Karpas-422 (cell line): ENCODE measurements at regions not wholly inside any gene's neighbourhood (a gene's known extent, or its start where the extent isn't known, plus 50 kb on each side); places are given as distances from the start of the nearest gene placed in this dataset.

Source experiments
- DNase-seq: peaks from one replicate; pipeline ENCODE4 v3.0.0-alpha.2; 2015
- H2AFZ ChIP-seq: fragments of 200-600 bp; sonication (generic); 2 replicates; pipeline ENCODE4 v1.6.1; 2014; ENCODE audit warnings: antibody characterized with exemption, low read length, mixed read lengths
- H3K27ac ChIP-seq: fragments of 200-600 bp; sonication (generic); 2 replicates; pipeline ENCODE4 v1.5.1; 2014; ENCODE audit warnings: mild to moderate bottlenecking, low read length, moderate library complexity
- H3K27me3 ChIP-seq: fragments of 200-600 bp; sonication (generic); 2 replicates; pipeline ENCODE4 v1.6.1; 2014; ENCODE audit warnings: low read length, mixed read lengths
- H3K36me3 ChIP-seq: fragments of 200-600 bp; sonication (generic); 2 replicates; pipeline ENCODE4 v1.6.1; 2014; ENCODE audit warnings: low read length, mixed read lengths; ENCODE audit not compliant: insufficient read depth
- H3K4me1 ChIP-seq: fragments of 200-600 bp; sonication (generic); 2 replicates; pipeline ENCODE4 v1.6.1; 2014; ENCODE audit warnings: mild to moderate bottlenecking, low read length, mixed read lengths
- H3K4me2 ChIP-seq: fragments of 200-600 bp; sonication (generic); 2 replicates; pipeline ENCODE4 v1.6.1; 2014; ENCODE audit warnings: low read length, low read depth, mild to moderate bottlenecking; ENCODE audit not compliant: poor library complexity, severe bottlenecking
- H3K4me3 ChIP-seq: fragments of 200-600 bp; sonication (generic); 2 replicates; pipeline ENCODE4 v1.5.1; 2014; ENCODE audit warnings: mild to moderate bottlenecking, antibody characterized with exemption, low read length, mixed read lengths
- H3K79me2 ChIP-seq: fragments of 200-600 bp; sonication (generic); 2 replicates; pipeline ENCODE4 v1.6.1; 2014; ENCODE audit warnings: mild to moderate bottlenecking, low read length, mixed read lengths
- H3K9ac ChIP-seq: fragments of 200-600 bp; sonication (generic); 2 replicates; pipeline ENCODE4 v1.6.0; 2014; ENCODE audit warnings: low read length
- H3K9me2 ChIP-seq: fragments of 200-600 bp; sonication (generic), shearing (Covaris generic); replicated peaks from 2 replicates; pipeline ENCODE4 v1.6.0; 2014; ENCODE audit warnings: mild to moderate bottlenecking, low read length, moderate library complexity; ENCODE audit not compliant: insufficient read depth
- H3K9me3 ChIP-seq: fragments of 300-700, 200-600 bp; sonication (generic); 2 replicates; pipeline ENCODE4 v1.6.1; 2014; ENCODE audit warnings: low read length, mixed read lengths
- H4K20me1 ChIP-seq: fragments of 200-600 bp; sonication (generic); 2 replicates; pipeline ENCODE4 v1.6.1; 2014; ENCODE audit warnings: mild to moderate bottlenecking, antibody characterized with exemption, low read length, low read depth; ENCODE audit not compliant: insufficient read depth

- no peak for DNase-seq
- no peak overlapping the region for H3K4me2 ChIP-seq
These were observed 95.3 kb upstream of the MAN1A1 start for GRCh38 chr6:119444642-119445557.

GRCh38 chr6:119443993-119444641, 94.6 kb upstream of the MAN1A1 start:
- Histone ChIP-seq H3K4me2 (no peak overlapping the region), H3K4me3 (no peak overlapping the region), H3K27me3 (no peaks in the 10 kb centered on the region), H3K27ac (no peak overlapping the region), H3K79me2 (no peaks in the 10 kb centered on the region), H4K20me1 (no peaks in the 10 kb centered on the region), H3K4me1 (no peaks in the 10 kb centered on the region), H3K9me3 (no peaks in the 10 kb centered on the region), H3K9ac (no peak overlapping the region), H2AFZ (no peak overlapping the region), H3K36me3 (no peaks in the 10 kb centered on the region), H3K9me2 (no peaks in the 10 kb centered on the region)
- no peak for DNase-seq

More at GRCh38 chr6:119444642-119445557, 95.3 kb upstream of the MAN1A1 start:
- Histone ChIP-seq H3K9me3 (no peaks in the 10 kb centered on the region), H3K9ac (no peak overlapping the region), H3K27ac (no peak overlapping the region), H2AFZ (no peak overlapping the region), H3K36me3 (no peaks in the 10 kb centered on the region), H3K4me1 (no peaks in the 10 kb centered on the region), H3K79me2 (no peaks in the 10 kb centered on the region), H3K27me3 (no peaks in the 10 kb centered on the region), H3K4me3 (no peak overlapping the region), H4K20me1 (no peaks in the 10 kb centered on the region), H3K9me2 (no peaks in the 10 kb centered on the region)

DNA sequence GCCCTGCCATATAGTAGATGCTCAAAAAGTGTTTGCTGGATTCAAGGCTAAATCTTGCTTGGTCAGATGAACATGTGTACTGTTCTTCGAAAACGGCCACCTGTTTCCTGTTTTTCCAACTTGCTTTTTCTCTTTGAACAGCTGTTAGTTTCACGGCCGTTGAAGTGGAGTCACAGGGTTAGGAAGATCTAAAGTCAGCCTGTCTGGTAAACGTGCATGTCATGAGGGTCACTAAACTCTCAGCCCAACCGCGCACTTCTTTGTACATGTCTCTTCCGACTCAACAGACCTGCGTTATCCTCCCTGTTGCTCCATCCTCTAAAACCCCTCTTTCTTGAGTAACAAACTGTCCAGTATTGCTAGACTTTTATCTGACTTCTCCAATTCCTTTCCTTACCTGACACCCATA, 93.2 kb upstream of the MAN1A1 start:
- H3K36me3 ChIP-seq = no peaks in the 10 kb centered on the region
- no peak overlapping the region for H2AFZ ChIP-seq
- H3K79me2 ChIP-seq = no peaks in the 10 kb centered on the region
- no peak overlapping the region for H3K9ac ChIP-seq
- DNase-seq = no peak
- no peaks in the 10 kb centered on the region for H3K4me1 ChIP-seq
- H3K27me3 ChIP-seq = no peaks in the 10 kb centered on the region
- H4K20me1 ChIP-seq = no peaks in the 10 kb centered on the region
- no peak overlapping the region for H3K4me2 ChIP-seq
- H3K27ac ChIP-seq = no peak overlapping the region
- H3K9me2 ChIP-seq = no peaks in the 10 kb centered on the region
- no peak overlapping the region for H3K4me3 ChIP-seq
- no peaks in the 10 kb centered on the region for H3K9me3 ChIP-seq

DNA sequence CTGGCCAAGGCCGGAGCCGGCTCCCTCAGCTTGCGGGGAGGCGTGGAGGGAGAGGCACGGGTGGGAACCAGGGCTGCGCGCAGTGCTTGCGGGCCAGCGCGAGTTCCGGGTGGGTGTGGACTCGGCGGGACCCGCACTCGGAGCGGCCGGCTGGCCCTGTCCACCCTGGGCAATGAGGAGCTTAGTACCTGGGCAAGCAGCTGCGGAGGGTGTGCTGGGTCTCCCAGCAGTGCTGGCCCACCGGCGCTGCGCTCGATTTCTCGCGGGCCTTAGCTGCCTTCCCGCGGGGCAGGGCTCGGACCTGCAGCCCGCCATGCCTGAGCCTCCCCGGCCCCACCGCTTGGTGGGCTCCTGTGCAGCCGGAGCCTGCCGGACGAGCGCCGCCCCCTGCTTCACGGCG, 91.4 kb upstream of the MAN1A1 start:
- Histone ChIP-seq H3K9me2 (no peaks in the 10 kb centered on the region), H3K4me1 (no peaks in the 10 kb centered on the region), H3K9ac (no peak overlapping the region), H3K4me2 (no peak overlapping the region), H4K20me1 (no peaks in the 10 kb centered on the region), H3K27ac (no peak overlapping the region), H3K27me3 (no peaks in the 10 kb centered on the region), H3K36me3 (no peaks in the 10 kb centered on the region), H2AFZ (no peak overlapping the region), H3K4me3 (no peak overlapping the region), H3K9me3 (no peaks in the 10 kb centered on the region), H3K79me2 (no peaks in the 10 kb centered on the region)
- no peak for DNase-seq

GRCh38 chr6:119436583-119436982, 87.0 kb upstream of the MAN1A1 start:
- no peak overlapping the region for H3K4me2 ChIP-seq
- no peak overlapping the region for H3K4me3 ChIP-seq
- H3K27me3 ChIP-seq = no peaks in the 10 kb centered on the region
- no peak overlapping the region for H3K9ac ChIP-seq
- no peaks in the 10 kb centered on the region for H3K4me1 ChIP-seq
- no peaks in the 10 kb centered on the region for H3K9me2 ChIP-seq
- H3K27ac ChIP-seq = no peak overlapping the region
- no peaks in the 10 kb centered on the region for H3K79me2 ChIP-seq
- no peak for DNase-seq
- no peak overlapping the region for H2AFZ ChIP-seq
- no peaks in the 10 kb centered on the region for H3K36me3 ChIP-seq
- H3K9me3 ChIP-seq = no peaks in the 10 kb centered on the region
- no peaks in the 10 kb centered on the region for H4K20me1 ChIP-seq

GRCh38 chr6:119431799-119432198, 82.2 kb upstream of the MAN1A1 start:
- H3K4me1 ChIP-seq = no peaks in the 10 kb centered on the region
- H3K9me3 ChIP-seq = no peaks in the 10 kb centered on the region
- no peaks in the 10 kb centered on the region for H3K36me3 ChIP-seq
- H2AFZ ChIP-seq = no peak overlapping the region
- H3K9ac ChIP-seq = no peak overlapping the region
- H3K27me3 ChIP-seq = no peaks in the 10 kb centered on the region
- H4K20me1 ChIP-seq = no peaks in the 10 kb centered on the region
- no peak overlapping the region for H3K4me2 ChIP-seq
- H3K27ac ChIP-seq = no peak overlapping the region
- DNase-seq = no peak
- no peaks in the 10 kb centered on the region for H3K9me2 ChIP-seq
- no peaks in the 10 kb centered on the region for H3K79me2 ChIP-seq
- H3K4me3 ChIP-seq = no peak overlapping the region

GRCh38 chr6:119430805-119431204, 81.2 kb upstream of the MAN1A1 start:
- H3K9me3 ChIP-seq = no peaks in the 10 kb centered on the region
- no peaks in the 10 kb centered on the region for H3K4me1 ChIP-seq
- no peak for DNase-seq
- no peak overlapping the region for H3K4me2 ChIP-seq
- H3K9me2 ChIP-seq = no peaks in the 10 kb centered on the region
- no peak overlapping the region for H3K27ac ChIP-seq
- no peaks in the 10 kb centered on the region for H3K27me3 ChIP-seq
- H3K79me2 ChIP-seq = no peaks in the 10 kb centered on the region
- H3K36me3 ChIP-seq = no peaks in the 10 kb centered on the region
- no peaks in the 10 kb centered on the region for H4K20me1 ChIP-seq
- H3K9ac ChIP-seq = no peak overlapping the region
- no peak overlapping the region for H3K4me3 ChIP-seq
- no peak overlapping the region for H2AFZ ChIP-seq

DNA sequence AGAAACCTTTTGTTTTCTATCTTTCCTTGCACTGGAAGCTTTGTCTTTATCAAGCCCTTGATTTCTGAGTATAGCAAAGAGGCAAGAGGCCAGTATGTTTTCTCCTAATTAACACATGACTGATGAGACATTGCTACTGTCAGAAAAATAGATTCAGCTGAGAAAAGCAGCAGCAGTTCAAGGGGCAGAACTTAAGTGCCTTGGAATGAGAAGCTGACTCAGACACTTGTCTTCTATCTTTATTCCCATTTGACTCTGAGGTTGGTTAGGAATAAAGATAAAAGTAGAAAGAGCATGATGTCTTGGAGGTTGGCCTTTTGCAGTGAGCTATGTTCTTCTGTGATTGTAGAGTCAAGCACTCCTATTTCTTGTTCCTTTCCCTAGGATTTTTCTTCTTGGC, 79.1 kb upstream of the MAN1A1 start:
- no peaks in the 10 kb centered on the region for H4K20me1 ChIP-seq
- no peaks in the 10 kb centered on the region for H3K9me2 ChIP-seq
- H3K27ac ChIP-seq = no peak overlapping the region
- H3K4me3 ChIP-seq = no peak overlapping the region
- H3K9me3 ChIP-seq = no peaks in the 10 kb centered on the region
- no peaks in the 10 kb centered on the region for H3K4me1 ChIP-seq
- DNase-seq = no peak
- no peaks in the 10 kb centered on the region for H3K36me3 ChIP-seq
- H2AFZ ChIP-seq = no peak overlapping the region
- no peaks in the 10 kb centered on the region for H3K79me2 ChIP-seq
- no peaks in the 10 kb centered on the region for H3K27me3 ChIP-seq
- no peak overlapping the region for H3K9ac ChIP-seq
- H3K4me2 ChIP-seq = no peak overlapping the region
